Lower lobe of right lung (tissue), 2 donors: ENCODE measurements at regions not wholly inside any gene's neighbourhood (a gene's known extent, or its start where the extent isn't known, plus 50 kb on each side); places are given as distances from the start of the nearest gene placed in this dataset.
"Not testable (repeated sequence)": the region's sequence is repeated elsewhere in the genome, so short reads cannot be mapped to it uniquely, and the experiment has no call there.

Experiments
- ATAC-seq, 2 donors: fragments of 200-7000 bp; cut with Tn5 transposase; one replicate each; pipeline ENCODE4 v1.9.1; 2020 to 2022; ENCODE audit warnings: mild to moderate bottlenecking in 2 of 2, moderate library complexity in 2 of 2
- DNase-seq: peaks from one replicate; pipeline ENCODE4 v3.0.0-alpha.2; 2020
- H3K27ac ChIP-seq: fragments of 200-600 bp; one replicate; pipeline ENCODE4 v1.8.0; 2022
- H3K27me3 ChIP-seq: fragments of 200-600 bp; one replicate; pipeline ENCODE4 v1.8.0; 2022; ENCODE audit warnings: low read depth
- H3K36me3 ChIP-seq: fragments of 200-600 bp; one replicate; pipeline ENCODE4 v1.8.0; 2022; ENCODE audit warnings: mild to moderate bottlenecking
- H3K4me1 ChIP-seq: fragments of 200-600 bp; one replicate; pipeline ENCODE4 v1.8.0; 2022
- H3K4me3 ChIP-seq: fragments of 200-600 bp; one replicate; pipeline ENCODE4 v1.8.0; 2022; ENCODE audit warnings: mild to moderate bottlenecking
- H3K9me3 ChIP-seq: fragments of 200-600 bp; one replicate; pipeline ENCODE4 v1.8.0; 2022
- CTCF ChIP-seq: fragments of 200-600 bp; IDR thresholded peaks from one replicate; pipeline ENCODE4 v1.8.0; 2022; ENCODE audit warnings: antibody characterized with exemption, mild to moderate bottlenecking
- intact Hi-C: fragments of 100-400 bp; cut with DNase I; formaldehyde crosslinking; loops from one replicate; pipeline ENCODE4 v1.11.0; 2022
- donor health status: DM: no; HTN: yes; CAD: no; lungs with severe emphysema.

DNA sequence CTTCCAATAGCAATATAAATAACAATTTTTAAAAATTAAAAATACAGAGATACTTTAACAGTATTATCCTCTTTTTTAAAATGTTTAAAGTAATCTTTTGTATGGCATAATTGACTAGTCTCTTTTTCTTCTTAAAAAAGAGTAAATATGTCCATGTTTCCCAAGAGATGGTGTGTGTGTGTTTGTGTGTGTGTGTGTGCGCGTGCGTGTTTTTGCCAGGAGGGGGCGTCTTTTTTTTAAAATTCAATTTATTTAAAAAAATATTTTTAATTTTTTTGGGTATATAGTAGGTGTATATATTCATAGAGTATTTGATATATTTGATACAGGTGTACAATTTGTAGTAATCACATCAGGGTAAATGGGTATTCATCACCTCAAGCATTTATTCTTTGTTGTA is 1073.7 kb downstream of the PCDH7 start:
- TF ChIP-seq CTCF = no peak
- no peak overlapping the region for H3K4me3 ChIP-seq
- no peak for ATAC-seq

DNA sequence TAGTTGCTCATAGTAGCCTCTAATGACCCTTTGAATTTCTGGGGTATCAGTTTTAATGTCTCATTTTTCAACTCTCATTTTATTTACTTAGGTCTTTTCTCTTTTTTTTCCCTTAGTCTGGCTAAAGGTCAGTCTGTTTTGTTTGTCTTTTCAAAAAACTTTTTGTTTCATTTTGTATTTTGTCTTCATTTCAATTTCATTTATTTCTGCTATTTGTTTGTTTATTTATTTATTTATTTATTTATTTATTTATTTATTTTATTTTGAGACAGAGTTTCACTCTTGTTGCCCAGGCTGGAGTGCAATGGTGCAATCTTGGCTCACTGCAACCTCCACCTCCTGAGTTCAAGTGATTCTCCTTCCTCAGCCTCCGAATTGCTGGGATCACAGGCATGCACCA is 1076.9 kb downstream of the PCDH7 start:
- DNase-seq, H3K9me3 ChIP-seq, H3K36me3 ChIP-seq, H3K4me3 ChIP-seq, H3K27ac ChIP-seq, ATAC-seq, H3K4me1 ChIP-seq, H3K27me3 ChIP-seq, intact Hi-C loops: not testable (repeated sequence)

More for the DNA sequence above, 1073.7 kb downstream of the PCDH7 start:
- H3K36me3 ChIP-seq = no peaks in the 10 kb centered on the region
- no peak for DNase-seq
- intact Hi-C loops = no loop called here
- H3K4me1 ChIP-seq = no peaks in the 10 kb centered on the region
- H3K27ac ChIP-seq = no peak overlapping the region
- H3K9me3 ChIP-seq = peaks cover 4% of the 10 kb centered on the region
- H3K27me3 ChIP-seq = no peaks in the 10 kb centered on the region

- no peak for TF ChIP-seq CTCF
- intact Hi-C loops = no loop called here
Observed at GRCh38 chr4:31803526-31804195, 1083.5 kb downstream of the PCDH7 start.

GRCh38 chr4:31807036-31807435 is 1086.9 kb downstream of the PCDH7 start:
- H3K9me3 ChIP-seq = no peaks in the 10 kb centered on the region
- H3K27me3 ChIP-seq = no peaks in the 10 kb centered on the region
- no peak overlapping the region for H3K4me3 ChIP-seq
- no peak for TF ChIP-seq CTCF
- H3K36me3 ChIP-seq = no peaks in the 10 kb centered on the region
- ATAC-seq (no peak), DNase-seq (no peak)
- H3K27ac ChIP-seq = no peak overlapping the region
- intact Hi-C loops = no loop called here
- H3K4me1 ChIP-seq = no peaks in the 10 kb centered on the region

More at GRCh38 chr4:31803526-31804195, 1083.5 kb downstream of the PCDH7 start:
- DNase-seq = no peak
- Histone ChIP-seq H3K4me3 (no peak overlapping the region), H3K27ac (no peak overlapping the region), H3K9me3 (no peaks in the 10 kb centered on the region), H3K36me3 (no peaks in the 10 kb centered on the region), H3K4me1 (no peaks in the 10 kb centered on the region), H3K27me3 (no peaks in the 10 kb centered on the region)
- no peak for ATAC-seq

GRCh38 chr4:31844350-31844749 is 1124.2 kb downstream of the PCDH7 start:
- no peak for TF ChIP-seq CTCF
- no peak overlapping the region for H3K4me3 ChIP-seq
- no peaks in the 10 kb centered on the region for H3K27me3 ChIP-seq
- H3K9me3 ChIP-seq = no peaks in the 10 kb centered on the region
- no peaks in the 10 kb centered on the region for H3K36me3 ChIP-seq
- DNase-seq (no peak), ATAC-seq (no peak)
- no peaks in the 10 kb centered on the region for H3K4me1 ChIP-seq
- intact Hi-C loops = no loop called here
- no peak overlapping the region for H3K27ac ChIP-seq

- H3K36me3 ChIP-seq = no peaks in the 10 kb centered on the region
- no peak overlapping the region for H3K4me3 ChIP-seq
- H3K27me3 ChIP-seq = no peaks in the 10 kb centered on the region
- no peak for DNase-seq
- intact Hi-C loops = no loop called here
- H3K9me3 ChIP-seq = no peaks in the 10 kb centered on the region
- no peak for ATAC-seq
- H3K27ac ChIP-seq = no peak overlapping the region
- TF ChIP-seq CTCF = no peak
- H3K4me1 ChIP-seq = no peaks in the 10 kb centered on the region
Observed at GRCh38 chr4:31851946-31852345, 1131.8 kb downstream of the PCDH7 start.
